Muscle of leg (tissue), 3 donors: ENCODE measurements at regions not wholly inside any gene's neighbourhood (a gene's known extent, or its start where the extent isn't known, plus 50 kb on each side); places are given as distances from the start of the nearest gene placed in this dataset.

Source experiments
- DNase-seq: peaks from one replicate; pipeline ENCODE4 v3.0.0; 2013
- H3K27ac ChIP-seq: one replicate; pipeline ENCODE4 v1.5.1; 2013; ENCODE audit warnings: mild to moderate bottlenecking, low read length, control low read depth
- H3K27me3 ChIP-seq: one replicate; pipeline ENCODE4 v1.6.1; 2013; ENCODE audit warnings: low read length; ENCODE audit not compliant: control insufficient read depth, insufficient read depth
- H3K36me3 ChIP-seq: one replicate; pipeline ENCODE4 v1.6.1; 2013; ENCODE audit warnings: low read length; ENCODE audit not compliant: control insufficient read depth, insufficient read depth
- H3K4me1 ChIP-seq: one replicate; pipeline ENCODE4 v1.6.1; 2013; ENCODE audit warnings: low read length; ENCODE audit not compliant: control insufficient read depth, insufficient read depth
- H3K4me3 ChIP-seq: one replicate; pipeline ENCODE4 v1.5.1; 2013; ENCODE audit warnings: low read length, control low read depth
- H3K9me3 ChIP-seq: replicated peaks from 2 replicates; pipeline ENCODE4 v1.6.1; 2013; ENCODE audit warnings: low read depth, low read length; ENCODE audit not compliant: control insufficient read depth
- WGBS: methylation state at CpG from one replicate; pipeline ENCODE4 v1.1.5; 2013; ENCODE audit warnings: missing lambda C conversion rate; ENCODE audit not compliant: insufficient coverage; 5-methylcytosine and 5-hydroxymethylcytosine counted together

DNA sequence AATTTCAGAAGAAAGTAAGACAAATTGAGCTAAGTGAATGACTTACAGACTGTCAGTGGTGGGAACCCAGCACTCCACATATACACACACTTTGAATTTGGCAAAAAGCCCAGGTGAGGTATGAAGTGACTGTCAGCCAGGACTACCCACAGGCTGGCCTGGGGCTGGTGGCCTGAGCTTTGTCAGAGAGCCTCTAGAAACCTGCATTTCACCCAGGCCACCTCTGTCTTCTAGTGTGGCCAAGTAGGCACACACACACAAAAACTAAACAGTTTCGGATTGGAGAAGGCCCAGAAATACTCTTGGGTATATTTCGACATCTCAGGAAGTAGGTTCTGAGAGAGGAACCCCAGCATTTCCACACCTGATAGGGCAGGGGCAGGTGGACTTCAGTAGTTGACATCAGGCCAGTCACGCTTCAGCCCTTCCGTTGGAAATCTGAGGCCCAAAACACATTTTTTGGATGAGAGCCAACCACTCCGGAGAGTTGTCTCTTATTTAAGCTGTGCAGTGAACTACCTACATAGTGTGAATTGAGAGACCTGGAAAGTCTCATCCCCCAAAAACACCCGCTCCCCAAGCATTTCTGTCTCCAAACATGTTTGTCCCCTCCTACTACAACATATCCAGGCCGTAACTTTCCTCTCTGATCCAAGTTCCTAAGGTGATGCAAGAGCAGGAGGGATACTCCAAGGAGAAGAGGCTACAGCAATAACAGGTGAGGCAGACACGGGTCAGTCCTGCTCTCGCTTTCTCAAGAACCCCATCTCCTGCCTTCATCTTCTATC, 167.2 kb upstream of the PROX1 start:
- 38% methylated on average over 3 of the region's 9 CpGs for whole genome bisulfite sequencing
- H3K4me1 ChIP-seq, result peaks cover 12% of the 10 kb centered on the region
- H3K9me3 ChIP-seq, result no peaks in the 10 kb centered on the region
- no peaks in the 10 kb centered on the region for H3K36me3 ChIP-seq
- H3K4me3 ChIP-seq, result no peak overlapping the region
- H3K27me3 ChIP-seq, result no peaks in the 10 kb centered on the region
- no peak overlapping the region for H3K27ac ChIP-seq
- DNase-seq, result peak; percentile 15

DNA sequence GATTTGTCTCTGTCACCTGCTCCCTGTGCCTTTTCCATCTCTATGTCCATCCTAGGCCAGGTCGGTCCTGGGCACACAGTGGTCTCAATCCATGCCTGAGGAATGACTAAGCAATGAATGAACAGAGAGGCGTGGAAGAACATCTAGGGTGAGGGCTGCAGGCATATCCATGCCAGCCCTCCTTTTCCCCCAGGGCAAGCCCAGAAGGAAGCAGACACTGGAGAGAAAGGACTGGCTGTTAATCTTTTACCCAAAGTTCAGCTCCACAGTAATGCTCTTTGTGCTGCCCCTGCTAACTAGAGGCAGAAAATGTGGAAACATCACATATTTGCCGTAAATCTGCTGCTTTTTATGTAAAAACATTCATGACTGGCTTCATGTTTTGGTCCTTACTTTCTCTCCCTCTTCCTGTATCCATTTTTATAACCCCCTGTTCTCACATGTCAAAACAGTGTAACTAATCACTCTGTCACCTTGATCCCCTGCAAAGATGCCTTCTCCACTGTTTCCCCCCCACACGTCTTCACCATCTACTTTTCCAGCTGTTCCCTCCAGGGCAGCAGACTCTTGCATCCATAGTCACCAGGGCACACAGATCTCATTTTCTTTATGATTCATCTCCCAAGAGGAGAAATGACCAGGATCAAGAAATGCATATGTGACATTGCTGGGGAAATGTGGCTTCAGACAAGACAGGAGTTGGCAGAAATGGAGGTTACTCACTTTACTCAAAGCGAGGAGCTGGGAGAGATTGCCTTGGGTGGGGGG, 166.4 kb upstream of the PROX1 start:
- no peaks in the 10 kb centered on the region for H3K36me3 ChIP-seq
- no peak overlapping the region for H3K27ac ChIP-seq
- no peaks in the 10 kb centered on the region for H3K9me3 ChIP-seq
- no peaks in the 10 kb centered on the region for H3K27me3 ChIP-seq
- no peak overlapping the region for H3K4me3 ChIP-seq
- peaks cover 12% of the 10 kb centered on the region for H3K4me1 ChIP-seq
- WGBS, result 51% methylated on average over 3 of the region's 5 CpGs
- DNase-seq, result peak; percentile 8

DNA sequence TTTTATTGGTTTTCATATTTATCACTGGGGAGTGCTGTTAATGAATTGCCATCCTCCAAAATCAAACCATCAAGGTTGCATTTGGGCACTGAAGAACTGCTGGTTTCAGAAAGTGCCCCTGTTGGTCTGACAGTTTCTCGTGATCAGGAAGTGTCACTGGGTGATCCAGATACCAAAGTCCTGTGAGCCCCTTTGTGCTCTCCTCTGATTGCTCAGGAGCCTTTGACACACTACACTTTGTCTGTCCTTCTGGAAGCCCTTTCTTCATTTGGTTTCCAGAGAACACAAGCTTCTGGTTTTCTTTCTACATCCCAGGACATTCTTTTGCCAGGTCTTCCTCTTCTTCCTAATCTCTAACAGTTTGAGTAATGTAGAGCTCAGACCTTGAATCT, 165.8 kb upstream of the PROX1 start:
- no peaks in the 10 kb centered on the region for H3K36me3 ChIP-seq
- H3K4me1 ChIP-seq, result peaks cover 12% of the 10 kb centered on the region
- H3K27me3 ChIP-seq, result no peaks in the 10 kb centered on the region
- 0% methylated on average over 1 of the region's 1 CpG for WGBS
- no peak overlapping the region for H3K4me3 ChIP-seq
- DNase-seq, result no peak
- H3K27ac ChIP-seq, result no peak overlapping the region
- no peaks in the 10 kb centered on the region for H3K9me3 ChIP-seq

DNA sequence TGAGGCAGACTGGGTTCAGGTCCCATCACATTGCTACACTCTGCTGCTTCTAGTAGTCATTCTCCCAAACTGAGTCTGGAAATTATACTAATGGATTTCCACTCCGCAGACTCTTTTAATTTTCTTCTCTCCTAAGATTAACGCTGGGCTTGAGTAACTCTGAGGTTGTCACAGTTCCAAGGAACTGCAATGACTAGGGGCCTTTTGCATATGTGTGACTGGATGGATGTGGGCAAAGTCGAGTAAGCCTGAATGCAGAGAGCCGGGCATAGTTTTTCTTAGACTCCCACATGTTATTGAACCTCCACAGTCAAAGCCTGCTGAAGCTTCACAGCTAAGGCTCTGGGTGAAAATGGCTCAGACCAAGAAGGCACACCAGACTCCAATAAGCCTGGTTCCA, 160.9 kb upstream of the PROX1 start:
- H3K27ac ChIP-seq, result no peak overlapping the region
- DNase-seq, result no peak
- H3K36me3 ChIP-seq, result no peaks in the 10 kb centered on the region
- H3K27me3 ChIP-seq, result no peaks in the 10 kb centered on the region
- no peaks in the 10 kb centered on the region for H3K4me1 ChIP-seq
- H3K9me3 ChIP-seq, result no peaks in the 10 kb centered on the region
- H3K4me3 ChIP-seq, result no peak overlapping the region
- no CpG with 5 or more reads among the region's 4 CpGs for WGBS

DNA sequence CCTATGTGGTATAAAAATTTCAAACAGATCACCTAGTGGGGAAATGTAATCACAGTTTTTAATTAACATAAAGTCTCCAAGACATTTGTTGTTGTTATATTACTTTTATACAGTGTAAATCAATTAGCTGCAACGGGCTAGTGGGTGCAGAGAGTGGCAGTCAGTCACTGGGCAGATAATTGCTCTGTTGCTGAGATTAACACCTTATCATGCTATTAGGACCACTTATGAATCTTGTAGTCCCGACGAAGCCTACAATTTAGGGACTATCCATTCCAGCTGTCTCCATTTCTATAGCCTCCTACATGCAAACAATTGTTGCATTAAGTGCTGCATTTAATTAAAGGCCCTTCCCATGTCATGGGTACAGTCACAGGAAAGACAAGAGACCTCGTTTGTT, 158.9 kb upstream of the PROX1 start:
- Histone ChIP-seq H3K27me3 (no peaks in the 10 kb centered on the region), H3K9me3 (no peaks in the 10 kb centered on the region), H3K4me3 (no peak overlapping the region), H3K4me1 (no peaks in the 10 kb centered on the region), H3K27ac (no peak overlapping the region), H3K36me3 (no peaks in the 10 kb centered on the region)
- WGBS, result no CpG with 5 or more reads among the region's 4 CpGs
- no peak for DNase-seq

DNA sequence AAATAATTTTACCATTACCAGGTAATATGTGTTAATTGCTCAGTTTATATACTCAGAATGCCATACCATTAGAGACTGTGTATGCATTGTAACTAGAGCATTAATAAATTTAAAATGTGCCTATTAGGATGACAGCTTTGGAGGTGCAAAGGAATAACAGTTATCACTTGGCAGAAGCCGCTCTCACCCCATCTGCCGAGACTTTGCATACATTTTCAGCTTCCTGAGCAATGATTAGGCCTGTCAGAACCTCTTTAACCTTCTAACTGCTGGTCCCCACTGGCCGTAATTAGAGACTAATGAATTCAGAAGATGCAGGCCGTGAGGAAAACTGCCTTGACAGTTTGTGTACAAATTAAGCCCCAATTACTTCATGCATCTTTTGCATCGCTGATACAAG, 158.0 kb upstream of the PROX1 start:
- H3K27ac ChIP-seq, result no peak overlapping the region
- H3K4me1 ChIP-seq, result no peaks in the 10 kb centered on the region
- no peak overlapping the region for H3K4me3 ChIP-seq
- no peak for DNase-seq
- WGBS, result 64% methylated on average over 2 of the region's 5 CpGs
- no peaks in the 10 kb centered on the region for H3K9me3 ChIP-seq
- H3K36me3 ChIP-seq, result no peaks in the 10 kb centered on the region
- no peaks in the 10 kb centered on the region for H3K27me3 ChIP-seq

DNA sequence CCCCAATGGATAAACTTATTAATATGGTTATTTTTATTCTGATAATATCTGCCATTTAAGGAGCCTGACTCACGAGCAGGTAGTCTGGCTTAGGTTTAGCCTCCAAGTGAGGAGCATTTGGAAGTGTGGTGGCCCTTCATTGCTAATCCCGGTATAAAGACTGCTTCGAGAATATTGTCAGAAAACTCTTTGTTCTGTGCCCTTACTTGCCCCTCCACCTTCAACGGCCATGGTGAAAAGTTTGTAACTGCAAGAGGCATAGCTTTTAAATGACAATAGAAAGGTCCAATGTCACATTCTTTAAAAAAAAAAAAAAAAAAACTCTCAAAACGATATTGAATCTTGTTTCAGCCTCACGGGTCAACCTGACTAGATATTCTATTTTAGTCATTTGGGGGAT, 157.4 kb upstream of the PROX1 start:
- Histone ChIP-seq H3K4me1 (no peaks in the 10 kb centered on the region), H3K9me3 (no peaks in the 10 kb centered on the region), H3K27me3 (no peaks in the 10 kb centered on the region), H3K4me3 (no peak overlapping the region), H3K36me3 (no peaks in the 10 kb centered on the region), H3K27ac (no peak overlapping the region)
- WGBS, result 90% methylated on average over 2 of the region's 6 CpGs
- no peak for DNase-seq

DNA sequence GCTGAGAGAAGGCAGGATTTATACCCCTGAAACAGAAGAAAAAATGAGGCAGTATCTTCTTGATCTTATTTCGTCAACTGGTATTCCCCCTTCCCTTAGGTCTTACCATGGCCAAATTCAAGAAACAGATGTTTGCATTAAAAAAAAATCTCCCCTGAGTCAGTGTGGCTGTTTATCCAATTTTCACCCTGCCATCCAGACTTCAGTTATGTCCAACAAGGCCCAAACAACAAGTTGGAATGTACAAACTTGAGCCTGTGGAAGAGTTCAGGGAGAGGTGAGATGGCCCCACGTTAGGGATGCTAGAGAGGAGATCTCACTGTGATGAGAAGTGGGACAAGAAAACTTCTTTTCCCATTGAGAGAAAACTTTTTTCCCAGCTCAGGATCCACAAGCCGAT, 147.2 kb upstream of the PROX1 start:
- Histone ChIP-seq H3K4me1 (no peaks in the 10 kb centered on the region), H3K4me3 (no peak overlapping the region), H3K27me3 (no peaks in the 10 kb centered on the region), H3K36me3 (no peaks in the 10 kb centered on the region), H3K9me3 (no peaks in the 10 kb centered on the region), H3K27ac (no peak overlapping the region)
- DNase-seq, result peak; percentile 65
- WGBS, result no CpG with 5 or more reads among the region's 3 CpGs

DNA sequence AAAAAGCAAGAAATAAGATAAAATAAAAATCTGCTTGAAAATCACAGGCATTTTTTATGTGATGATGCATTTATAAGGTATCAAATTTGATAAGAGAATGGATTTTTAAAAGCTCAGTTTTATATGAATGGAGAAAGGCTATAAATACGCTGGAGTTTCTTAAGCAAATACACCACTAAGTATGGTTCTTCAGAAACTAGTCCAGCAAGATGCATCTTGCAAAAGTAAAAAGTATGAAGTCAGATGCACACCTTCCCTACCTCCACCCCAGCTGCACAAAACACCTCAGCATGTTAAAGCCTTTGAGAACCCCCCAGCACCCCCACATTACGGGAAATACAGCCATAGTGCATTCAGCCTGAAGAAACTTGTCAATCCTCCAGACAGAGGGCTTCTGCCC, 143.1 kb upstream of the PROX1 start:
- Histone ChIP-seq H3K36me3 (no peaks in the 10 kb centered on the region), H3K27ac (no peak overlapping the region), H3K4me3 (no peak overlapping the region), H3K9me3 (no peaks in the 10 kb centered on the region), H3K27me3 (no peaks in the 10 kb centered on the region), H3K4me1 (no peaks in the 10 kb centered on the region)
- no CpG with 5 or more reads among the region's 2 CpGs for WGBS
- no peak for DNase-seq

DNA sequence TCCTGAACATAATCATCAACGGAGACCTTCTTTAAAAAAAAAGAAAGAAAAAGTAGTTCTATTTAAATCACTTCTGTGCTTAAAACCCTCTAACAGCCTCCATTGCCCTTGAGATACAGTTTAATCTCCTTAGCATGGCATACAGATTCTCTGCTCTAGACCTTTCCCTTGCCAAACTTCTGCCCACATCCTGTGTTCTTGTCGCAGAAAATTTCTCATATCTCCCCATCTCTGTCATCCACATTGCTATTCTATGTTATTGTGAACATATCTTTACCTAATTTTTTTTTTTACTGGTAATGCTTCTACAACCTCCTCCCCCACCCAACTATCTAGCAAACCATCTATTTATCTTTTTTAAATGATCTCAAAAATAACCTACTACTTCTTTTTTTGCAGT, 135.7 kb upstream of the PROX1 start:
- Histone ChIP-seq H3K36me3 (no peaks in the 10 kb centered on the region), H3K4me1 (no peaks in the 10 kb centered on the region), H3K27me3 (no peaks in the 10 kb centered on the region), H3K4me3 (no peak overlapping the region), H3K9me3 (no peaks in the 10 kb centered on the region), H3K27ac (no peak overlapping the region)
- no CpG with 5 or more reads among the region's 2 CpGs for WGBS
- DNase-seq, result no peak
